ENCODE measurements at regions not wholly inside any gene's neighbourhood (a gene's known extent, or its start where the extent isn't known, plus 50 kb on each side); places are given as distances from the start of the nearest gene placed in this dataset.

DNA sequence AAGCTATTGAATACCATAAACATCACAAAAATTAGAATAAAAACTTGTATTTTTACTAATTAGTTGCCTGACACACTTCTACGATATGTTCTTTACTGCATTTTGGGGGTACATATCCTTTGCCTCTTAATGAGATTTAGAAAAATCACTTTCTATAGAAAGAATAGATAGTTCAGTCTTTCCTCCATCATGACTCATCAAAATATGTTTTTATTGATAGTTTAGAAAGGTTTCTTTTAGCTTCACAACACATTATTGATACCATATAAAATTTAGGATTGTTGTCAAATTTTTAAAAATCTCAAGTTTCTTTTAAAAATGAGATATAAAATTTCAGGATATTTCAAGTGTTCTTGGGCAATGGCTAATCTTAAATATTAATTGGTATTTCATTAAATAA lies 74.5 kb upstream of the NOCT start:
- DNase-seq (ENCODE audit: low read depth): no peak
- TF ChIP-seq POLR2A (IDR thresholded peaks at IDR 0.05; ENCODE audit: extremely low read depth, insufficient read length): no peak
- TF ChIP-seq, protein P1, sequence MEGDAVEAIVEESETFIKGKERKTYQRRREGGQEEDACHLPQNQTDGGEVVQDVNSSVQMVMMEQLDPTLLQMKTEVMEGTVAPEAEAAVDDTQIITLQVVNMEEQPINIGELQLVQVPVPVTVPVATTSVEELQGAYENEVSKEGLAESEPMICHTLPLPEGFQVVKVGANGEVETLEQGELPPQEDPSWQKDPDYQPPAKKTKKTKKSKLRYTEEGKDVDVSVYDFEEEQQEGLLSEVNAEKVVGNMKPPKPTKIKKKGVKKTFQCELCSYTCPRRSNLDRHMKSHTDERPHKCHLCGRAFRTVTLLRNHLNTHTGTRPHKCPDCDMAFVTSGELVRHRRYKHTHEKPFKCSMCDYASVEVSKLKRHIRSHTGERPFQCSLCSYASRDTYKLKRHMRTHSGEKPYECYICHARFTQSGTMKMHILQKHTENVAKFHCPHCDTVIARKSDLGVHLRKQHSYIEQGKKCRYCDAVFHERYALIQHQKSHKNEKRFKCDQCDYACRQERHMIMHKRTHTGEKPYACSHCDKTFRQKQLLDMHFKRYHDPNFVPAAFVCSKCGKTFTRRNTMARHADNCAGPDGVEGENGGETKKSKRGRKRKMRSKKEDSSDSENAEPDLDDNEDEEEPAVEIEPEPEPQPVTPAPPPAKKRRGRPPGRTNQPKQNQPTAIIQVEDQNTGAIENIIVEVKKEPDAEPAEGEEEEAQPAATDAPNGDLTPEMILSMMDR (IDR thresholded peaks at IDR 0.05; ENCODE audit: low read depth, low read length): no peak
- TF ChIP-seq MYC (IDR thresholded peaks at IDR 0.05; ENCODE audit: low read depth, low read length): no peak
- no peak overlapping the region for H3K4me3 ChIP-seq (ENCODE audit: low read depth, low read length)

DNA sequence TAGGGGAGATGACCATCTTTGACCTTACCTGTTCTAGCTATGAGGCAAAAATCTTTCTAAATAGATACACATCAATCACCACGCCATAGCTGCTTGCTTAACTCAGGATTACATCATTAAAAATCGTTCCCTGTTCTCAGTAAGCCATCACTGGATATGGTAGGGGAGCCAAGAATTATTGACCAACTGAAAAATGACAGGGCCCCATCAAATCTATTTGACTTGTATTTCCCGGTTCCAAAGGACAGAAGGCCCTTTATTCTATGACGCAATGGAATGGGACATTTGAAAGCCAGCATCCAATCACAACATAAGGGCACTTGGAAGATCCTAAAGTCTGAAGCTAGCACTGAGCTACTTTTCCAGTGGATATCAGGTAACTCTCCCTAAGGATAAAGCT lies 75.6 kb upstream of the NOCT start:
- no peak overlapping the region for H3K4me3 ChIP-seq (ENCODE audit: low read depth, low read length)
- DNase-seq (ENCODE audit: low read depth): no peak
- TF ChIP-seq, protein P2, sequence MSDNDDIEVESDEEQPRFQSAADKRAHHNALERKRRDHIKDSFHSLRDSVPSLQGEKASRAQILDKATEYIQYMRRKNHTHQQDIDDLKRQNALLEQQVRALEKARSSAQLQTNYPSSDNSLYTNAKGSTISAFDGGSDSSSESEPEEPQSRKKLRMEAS (IDR thresholded peaks at IDR 0.05; ENCODE audit: low read depth, low read length): no peak
- no peak for TF ChIP-seq POLR2A (IDR thresholded peaks at IDR 0.05; ENCODE audit: extremely low read depth, insufficient read length)
- TF ChIP-seq, protein P1 (IDR thresholded peaks at IDR 0.05; ENCODE audit: low read depth, low read length): no peak
- TF ChIP-seq MYC (IDR thresholded peaks at IDR 0.05; ENCODE audit: low read depth, low read length): no peak

DNA sequence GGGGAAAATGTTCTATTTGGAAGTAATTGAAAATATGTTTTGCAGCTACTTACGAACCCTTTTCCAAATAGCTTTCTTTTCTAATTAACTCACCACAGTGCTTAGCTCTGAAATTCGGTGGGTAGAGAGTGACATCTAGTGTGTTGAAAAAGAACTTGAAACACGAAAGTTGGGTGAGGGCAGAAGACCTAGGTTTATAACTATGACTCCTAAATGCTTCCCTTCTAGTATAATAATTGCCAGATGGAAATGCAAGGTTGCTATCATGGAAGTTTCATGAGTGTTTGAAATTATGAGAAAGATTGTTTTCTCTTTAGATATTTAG lies 77.3 kb upstream of the NOCT start:
- H3K4me3 ChIP-seq (ENCODE audit: low read depth, low read length): no peak overlapping the region

DNA sequence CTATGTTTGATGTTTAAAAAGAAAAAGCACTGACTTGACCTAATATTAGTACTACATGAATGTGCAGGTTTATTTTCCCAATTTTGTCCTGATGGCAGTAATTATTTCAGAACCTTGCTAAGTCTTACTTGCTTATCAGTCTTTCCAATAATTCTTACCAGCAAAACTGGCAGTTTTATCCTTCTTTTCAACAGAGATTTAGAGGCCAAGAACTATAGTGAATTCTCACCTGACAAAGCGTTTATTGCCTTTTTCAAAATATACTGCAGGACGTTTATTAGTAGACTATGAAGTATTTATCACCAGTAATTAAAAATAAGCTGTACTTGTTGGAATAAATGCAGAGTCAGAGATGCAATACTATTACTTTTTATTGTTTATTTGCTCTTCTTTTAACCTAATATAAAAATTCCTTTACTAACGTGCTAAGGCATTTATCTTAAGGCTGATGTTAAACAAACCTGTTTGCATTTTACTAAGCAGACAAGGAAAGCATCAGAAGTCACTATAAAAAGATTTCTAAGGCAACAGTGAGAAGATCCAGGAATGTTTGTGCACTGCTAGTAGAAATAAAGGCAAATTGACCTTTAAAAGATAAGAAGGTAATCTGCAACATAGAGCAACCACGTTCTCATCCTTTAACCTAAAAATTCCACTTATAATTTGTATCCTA lies 80.3 kb upstream of the NOCT start:
- TF ChIP-seq, protein P2 (IDR thresholded peaks at IDR 0.05; ENCODE audit: low read depth, low read length): no peak
- TF ChIP-seq POLR2A (IDR thresholded peaks at IDR 0.05; ENCODE audit: extremely low read depth, insufficient read length) (no peak), MYC (IDR thresholded peaks at IDR 0.05; ENCODE audit: low read depth, low read length) (no peak)
- TF ChIP-seq, protein P1 (IDR thresholded peaks at IDR 0.05; ENCODE audit: low read depth, low read length): no peak
- no peak for DNase-seq (ENCODE audit: low read depth)

More for the DNA sequence above, 77.3 kb upstream of the NOCT start:
- TF ChIP-seq, protein P1 (IDR thresholded peaks at IDR 0.05; ENCODE audit: low read depth, low read length): peak; percentile 15
- TF ChIP-seq MYC (IDR thresholded peaks at IDR 0.05; ENCODE audit: low read depth, low read length): no peak
- DNase-seq (ENCODE audit: low read depth): peak; percentile 57

DNA sequence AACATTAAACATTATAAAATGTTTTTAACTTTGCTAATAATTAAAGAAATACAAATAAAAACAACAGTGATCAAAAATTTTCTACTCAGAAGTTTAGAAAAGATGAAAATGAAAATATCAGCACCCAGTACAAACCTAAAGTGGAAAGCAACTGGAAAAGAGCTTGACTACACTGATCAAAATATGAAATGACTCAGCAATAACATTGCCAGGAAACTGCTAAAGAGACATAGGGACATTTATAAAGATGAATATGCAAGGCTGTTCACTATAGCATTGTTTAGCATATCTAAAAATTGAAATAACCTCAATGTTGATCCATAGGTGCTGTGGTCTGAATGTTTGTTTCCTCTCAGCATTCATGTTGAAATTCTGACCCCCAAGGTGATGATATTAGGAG lies 88.5 kb upstream of the NOCT start:
- no peak for DNase-seq (ENCODE audit: low read depth)
- H3K4me3 ChIP-seq (ENCODE audit: low read depth, low read length): no peak overlapping the region
- TF ChIP-seq, protein P2 (IDR thresholded peaks at IDR 0.05; ENCODE audit: low read depth, low read length): no peak
- TF ChIP-seq, protein P1 (IDR thresholded peaks at IDR 0.05; ENCODE audit: low read depth, low read length): no peak
- TF ChIP-seq POLR2A (IDR thresholded peaks at IDR 0.05; ENCODE audit: extremely low read depth, insufficient read length) (no peak), MYC (IDR thresholded peaks at IDR 0.05; ENCODE audit: low read depth, low read length) (no peak)

More for the DNA sequence above, 80.3 kb upstream of the NOCT start:
- H3K4me3 ChIP-seq (ENCODE audit: low read depth, low read length): no peak overlapping the region

DNA sequence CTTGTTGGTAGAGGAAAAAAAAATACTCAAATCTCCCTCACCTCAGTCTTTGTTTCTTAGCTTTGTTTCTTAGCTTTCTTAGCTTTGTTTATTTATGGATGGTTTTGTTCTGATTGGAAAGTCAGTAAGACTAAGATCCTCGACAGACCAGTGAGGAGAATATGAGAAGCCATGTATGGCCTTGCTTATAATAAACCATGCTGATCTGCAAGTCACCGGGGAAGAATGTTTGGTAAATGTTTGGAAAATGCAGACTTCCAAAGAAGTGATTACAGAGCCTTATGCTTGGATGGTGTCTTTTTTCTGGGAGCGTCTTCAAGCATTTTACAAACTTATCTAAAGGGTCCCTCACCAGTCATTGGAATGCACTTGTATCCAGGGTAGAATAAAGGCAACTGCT lies 90.1 kb upstream of the NOCT start:
- DNase-seq (ENCODE audit: low read depth): no peak
- TF ChIP-seq POLR2A (IDR thresholded peaks at IDR 0.05; ENCODE audit: extremely low read depth, insufficient read length) (no peak), MYC (IDR thresholded peaks at IDR 0.05; ENCODE audit: low read depth, low read length) (no peak)
- TF ChIP-seq, protein P1 (IDR thresholded peaks at IDR 0.05; ENCODE audit: low read depth, low read length): no peak
- TF ChIP-seq, protein P2 (IDR thresholded peaks at IDR 0.05; ENCODE audit: low read depth, low read length): no peak
- H3K4me3 ChIP-seq (ENCODE audit: low read depth, low read length): no peak overlapping the region
